ENCODE measurements at regions not wholly inside any gene's neighbourhood (a gene's known extent, or its start where the extent isn't known, plus 50 kb on each side); places are given as distances from the start of the nearest gene placed in this dataset.

DNA sequence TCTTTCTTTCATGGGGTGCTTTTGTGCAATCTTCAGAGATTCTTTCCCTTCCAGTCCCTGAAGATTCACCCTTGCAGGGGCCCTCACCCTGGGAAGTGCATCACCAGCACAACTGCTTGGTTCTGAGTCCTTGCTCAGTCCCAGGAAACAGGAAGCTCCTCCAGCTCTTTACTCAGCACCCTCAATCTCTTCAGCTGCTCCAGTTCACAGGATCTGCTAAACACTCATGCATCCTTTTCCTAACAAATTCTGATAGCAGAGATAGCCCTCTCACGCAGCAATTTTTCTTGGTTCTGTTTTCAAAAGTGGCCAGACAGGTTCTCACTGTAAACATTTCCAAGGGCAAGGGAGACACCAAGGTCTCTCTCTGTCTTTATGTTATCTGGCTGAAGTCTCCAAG is 823.1 kb downstream of the LIG4 start:
- DNase-seq (ENCODE audit: low read depth) = no peak

- DNase-seq (ENCODE audit: low read depth) = no peak
These were observed 819.6 kb upstream of the ARGLU1 start for GRCh38 chr13:107387525-107387924.

DNA sequence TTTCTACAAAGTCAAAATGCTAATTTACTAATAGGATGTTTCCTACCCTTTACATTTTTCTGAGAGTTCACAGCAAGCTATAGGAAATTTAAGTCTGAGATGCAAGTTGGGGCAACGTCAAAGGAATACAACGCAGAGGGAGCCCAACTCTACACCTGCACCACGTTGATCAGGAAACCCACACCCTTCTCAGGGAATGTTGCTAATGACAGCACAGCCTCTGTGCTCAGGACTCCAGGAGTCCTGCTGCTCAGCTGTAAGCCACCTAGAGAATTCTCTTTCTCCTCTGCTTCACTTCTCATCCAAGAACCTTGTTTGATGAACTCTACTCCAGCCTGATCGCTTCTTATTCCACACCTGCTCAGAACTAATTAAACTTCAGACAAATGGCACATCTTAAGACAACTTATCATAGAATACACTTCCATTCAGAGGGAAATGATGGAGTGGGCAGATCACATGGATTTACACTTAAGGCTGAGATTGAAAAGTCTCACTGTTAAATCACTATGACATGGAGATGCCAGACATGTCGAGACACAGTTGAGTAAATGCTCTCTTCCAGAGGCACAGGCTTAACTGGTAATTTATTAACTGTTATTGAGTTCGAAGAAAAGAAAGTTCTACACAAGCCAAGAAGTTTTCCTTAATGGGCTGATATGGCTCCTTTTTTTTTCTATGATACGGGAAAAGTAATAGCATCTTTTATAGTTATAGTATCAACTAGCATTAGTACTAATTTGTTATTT is 811.6 kb upstream of the ARGLU1 start:
- DNase-seq (ENCODE audit: low read depth) = no peak

GRCh38 chr13:107376341-107377125 is 808.6 kb upstream of the ARGLU1 start:
- DNase-seq (ENCODE audit: low read depth) = no peak

DNA sequence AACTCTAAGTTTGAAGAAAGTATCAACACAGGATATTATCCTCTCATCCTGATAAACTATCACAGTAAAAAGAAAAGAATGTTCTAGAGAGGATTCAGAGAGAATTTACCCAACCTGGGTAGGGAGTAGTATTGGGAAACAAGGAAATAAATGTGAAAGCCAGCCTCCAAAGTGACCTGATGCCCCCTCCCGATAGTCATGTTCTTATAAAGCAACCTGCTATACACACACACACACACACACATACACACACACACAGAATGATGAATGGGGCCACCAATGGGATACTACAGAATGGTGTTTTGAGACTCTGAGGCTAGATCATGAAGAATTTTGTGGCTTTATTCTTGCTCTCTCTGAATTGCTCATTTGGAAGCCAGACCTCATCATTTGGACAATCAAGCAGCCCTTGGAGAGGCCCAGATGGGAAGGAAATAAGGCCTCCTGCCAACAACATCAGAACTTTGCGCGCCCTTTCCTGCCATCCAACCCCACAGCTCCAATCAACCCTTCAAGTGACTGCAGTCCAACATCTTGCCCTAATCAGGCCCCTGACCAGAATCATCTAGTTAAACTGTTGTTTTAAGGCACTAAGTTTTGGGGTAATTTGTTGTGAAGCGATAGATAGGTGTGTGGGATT is 807.9 kb upstream of the ARGLU1 start:
- DNase-seq (ENCODE audit: low read depth) = no peak

GRCh38 chr13:107374038-107374437 is 806.1 kb upstream of the ARGLU1 start:
- DNase-seq (ENCODE audit: low read depth) = peak; percentile 89

GRCh38 chr13:107373551-107373950 is 805.6 kb upstream of the ARGLU1 start:
- DNase-seq (ENCODE audit: low read depth) = peak; percentile 91

- peak; percentile 86 for DNase-seq (ENCODE audit: low read depth)
These were observed 802.3 kb upstream of the ARGLU1 start for GRCh38 chr13:107370015-107370785.

- peak; percentile 26 for DNase-seq (ENCODE audit: low read depth)
These were observed 799.3 kb upstream of the ARGLU1 start for GRCh38 chr13:107367258-107367657.

- peak; percentile 78 for DNase-seq (ENCODE audit: low read depth)
These were observed 797.7 kb upstream of the ARGLU1 start for GRCh38 chr13:107365466-107366215.

GRCh38 chr13:107364658-107365057 is 796.7 kb upstream of the ARGLU1 start:
- no peak for DNase-seq (ENCODE audit: low read depth)

DNA sequence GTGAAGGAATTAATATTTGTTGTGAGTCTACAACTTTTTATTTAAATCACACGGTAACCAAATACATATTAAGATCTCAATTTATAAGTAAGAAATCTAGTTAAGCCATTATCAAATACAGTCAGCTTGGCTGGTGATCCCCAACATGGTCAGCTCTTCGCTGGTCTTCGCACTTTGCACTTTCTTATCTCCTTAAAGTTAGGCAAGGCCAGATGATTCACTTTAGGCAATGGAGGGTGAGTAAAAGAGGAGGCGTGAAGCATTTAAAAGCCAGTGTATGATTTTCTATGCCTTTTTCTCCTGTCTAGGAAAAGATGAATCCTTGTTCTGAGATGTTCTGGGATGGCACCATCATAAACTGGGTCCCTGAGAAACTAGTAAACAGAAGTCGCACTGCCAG is 793.7 kb upstream of the ARGLU1 start:
- peak; percentile 70 for DNase-seq (ENCODE audit: low read depth)

GRCh38 chr13:107360010-107360409 is 792.1 kb upstream of the ARGLU1 start:
- no peak for DNase-seq (ENCODE audit: low read depth)

DNA sequence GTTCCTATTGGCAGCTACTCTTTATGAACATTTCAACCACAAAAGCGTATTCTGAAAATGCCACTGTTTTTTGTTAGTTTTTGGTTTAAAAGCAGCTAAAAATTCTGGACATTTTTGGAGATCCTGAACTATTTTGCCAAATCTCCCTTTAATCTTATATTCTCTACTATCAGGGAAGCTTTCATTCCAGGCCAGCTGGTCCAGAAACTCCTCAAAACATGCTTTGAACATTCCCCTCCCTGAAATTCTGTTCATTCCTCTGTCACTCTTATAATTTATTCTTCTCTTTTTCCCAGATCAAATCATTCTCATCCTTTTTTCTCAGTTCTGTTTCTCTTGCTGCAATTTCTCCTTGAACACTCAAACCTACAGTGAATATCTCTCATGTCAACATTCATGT is 790.9 kb upstream of the ARGLU1 start:
- DNase-seq (ENCODE audit: low read depth) = no peak

DNA sequence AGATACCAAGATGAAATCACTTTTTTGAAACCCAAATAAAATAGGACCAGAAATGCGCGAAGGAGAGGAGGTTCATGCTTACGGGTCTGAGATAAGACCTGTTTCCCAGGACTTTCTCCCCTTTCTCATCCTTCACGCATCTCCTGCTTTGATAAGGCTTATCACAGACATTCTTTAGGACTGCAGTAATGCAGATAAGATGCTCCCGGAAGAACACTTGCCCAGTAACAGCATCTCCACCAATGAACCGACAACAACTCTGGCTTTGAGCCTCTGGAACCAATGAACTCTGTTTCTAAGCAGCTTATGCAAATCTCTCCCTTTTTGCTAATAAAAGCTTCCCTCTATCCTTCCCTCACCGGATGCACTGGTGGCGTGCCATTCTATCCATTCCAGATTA is 783.4 kb upstream of the ARGLU1 start:
- peak; percentile 58 for DNase-seq (ENCODE audit: low read depth)

- DNase-seq (ENCODE audit: low read depth) = peak; percentile 78
These were observed 781.0 kb upstream of the ARGLU1 start for GRCh38 chr13:107348925-107349324.

- peak; percentile 59 for DNase-seq (ENCODE audit: low read depth)
These were observed 780.5 kb upstream of the ARGLU1 start for GRCh38 chr13:107348471-107348870.

GRCh38 chr13:107347641-107348369 is 779.9 kb upstream of the ARGLU1 start:
- peak; percentile 42 for DNase-seq (ENCODE audit: low read depth)

DNA sequence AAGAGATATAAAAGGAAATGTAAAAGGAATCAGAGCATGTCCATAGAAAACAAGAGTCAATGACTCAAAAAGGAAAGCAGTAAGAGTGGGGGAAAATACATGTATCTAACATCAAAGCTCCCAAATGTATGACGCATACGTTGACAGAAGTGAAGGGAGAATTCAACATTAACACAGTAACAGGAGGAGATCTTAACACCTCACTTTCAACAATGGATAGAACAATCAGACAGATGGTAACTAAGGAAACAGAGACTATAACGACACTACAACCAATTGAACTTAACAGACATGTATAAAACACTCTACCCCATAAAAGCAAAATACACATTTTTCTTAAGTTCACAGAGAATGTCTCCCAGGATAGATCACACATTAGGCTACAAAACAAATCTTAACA is 774.8 kb upstream of the ARGLU1 start:
- no peak for DNase-seq (ENCODE audit: low read depth)

GRCh38 chr13:107339209-107339608 is 771.3 kb upstream of the ARGLU1 start:
- DNase-seq (ENCODE audit: low read depth) = peak; percentile 68

DNA sequence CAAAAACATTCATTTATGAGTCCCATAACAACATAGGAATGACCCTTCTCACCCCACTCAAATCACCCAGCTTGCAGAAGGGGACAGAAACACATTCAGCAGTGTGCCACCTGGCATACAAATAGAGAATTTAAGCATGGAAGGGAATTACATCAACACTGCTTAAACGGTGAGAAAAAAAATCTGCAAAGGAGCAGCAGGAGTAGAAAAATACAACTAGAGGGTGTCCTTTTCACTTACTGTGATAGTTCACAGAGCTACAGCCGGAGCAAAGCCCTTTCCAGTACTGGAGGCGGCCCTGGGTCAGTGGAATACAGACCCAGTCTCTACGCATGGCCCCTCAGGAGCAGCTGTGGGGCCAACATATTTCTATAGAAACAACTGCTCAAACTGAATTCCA is 764.3 kb upstream of the ARGLU1 start:
- DNase-seq (ENCODE audit: low read depth) = no peak
